DMS79 (cell line): ENCODE measurements at regions not wholly inside any gene's neighbourhood (a gene's known extent, or its start where the extent isn't known, plus 50 kb on each side); places are given as distances from the start of the nearest gene placed in this dataset.
"Not testable (repeated sequence)": the region's sequence is repeated elsewhere in the genome, so short reads cannot be mapped to it uniquely, and the experiment has no call there.

ENCODE experiments used
- DNase-seq: peaks from one replicate; lab custom pipeline; 2025; lab: John Stamatoyannopoulos, UW

DNA sequence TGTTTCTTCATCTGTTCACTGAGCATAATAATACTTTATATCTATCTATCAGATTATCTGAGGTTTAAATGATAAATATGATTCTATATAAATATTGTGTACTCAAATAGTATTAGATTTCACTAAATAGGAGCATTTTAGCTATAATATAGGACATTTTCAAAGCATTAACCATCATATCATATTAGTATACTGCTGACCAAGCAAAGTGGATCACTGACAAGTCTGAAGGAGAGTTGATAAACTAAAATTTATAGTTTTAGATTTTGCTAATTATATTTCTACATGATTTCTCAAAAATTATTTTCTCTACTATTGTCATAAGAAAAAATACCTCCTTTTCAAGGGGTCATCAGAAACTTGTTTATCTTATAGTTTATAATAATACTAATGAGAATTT is 937.8 kb upstream of the LRATD1 start:
- no peak for DNase-seq

GRCh38 chr2:13696601-13697000 is 935.9 kb upstream of the LRATD1 start:
- no peak for DNase-seq

- DNase-seq = no peak
Measured at GRCh38 chr2:13698847-13699246, 933.7 kb upstream of the LRATD1 start.

- DNase-seq = not testable (repeated sequence)
Measured at GRCh38 chr2:13699939-13700338, 932.6 kb upstream of the LRATD1 start.

GRCh38 chr2:13711154-13711553 is 921.4 kb upstream of the LRATD1 start:
- no peak for DNase-seq

DNA sequence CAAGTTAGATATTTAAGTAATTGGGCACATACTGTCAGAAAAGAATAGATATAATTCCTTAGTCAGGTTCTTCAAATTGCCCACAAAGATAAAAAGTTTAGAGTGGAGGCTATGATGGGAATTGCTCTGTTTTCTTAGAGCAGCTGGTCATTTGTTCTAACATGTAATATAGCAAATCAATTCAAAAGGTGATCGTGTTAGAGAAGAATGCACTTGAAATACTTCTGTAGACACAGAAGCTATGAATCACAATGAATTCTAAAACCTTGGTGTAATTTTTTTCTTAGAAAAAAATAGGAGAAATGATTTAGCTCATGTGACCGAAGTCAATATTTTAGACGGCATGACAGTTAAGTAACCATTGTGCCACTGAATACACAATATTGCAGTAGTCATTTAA is 918.1 kb upstream of the LRATD1 start:
- DNase-seq = no peak

DNA sequence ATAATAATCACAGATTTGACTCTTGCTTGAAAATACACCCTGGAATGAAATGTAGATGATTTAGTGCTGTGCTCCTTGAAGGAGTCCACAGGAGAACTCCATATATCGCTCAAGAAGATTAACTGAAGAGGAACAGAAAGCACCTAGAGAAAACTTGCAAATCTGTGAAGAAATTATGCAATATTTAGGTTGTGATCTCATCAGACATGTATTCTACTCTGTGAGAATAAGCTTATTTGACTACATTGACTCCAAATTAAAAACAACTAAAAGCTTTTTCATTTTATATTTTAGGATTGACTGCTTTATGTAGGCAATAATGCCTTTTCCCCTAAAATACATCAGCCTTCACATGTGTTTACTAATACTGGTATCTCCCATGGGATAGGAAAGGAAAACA is 906.6 kb upstream of the LRATD1 start:
- no peak for DNase-seq

DNA sequence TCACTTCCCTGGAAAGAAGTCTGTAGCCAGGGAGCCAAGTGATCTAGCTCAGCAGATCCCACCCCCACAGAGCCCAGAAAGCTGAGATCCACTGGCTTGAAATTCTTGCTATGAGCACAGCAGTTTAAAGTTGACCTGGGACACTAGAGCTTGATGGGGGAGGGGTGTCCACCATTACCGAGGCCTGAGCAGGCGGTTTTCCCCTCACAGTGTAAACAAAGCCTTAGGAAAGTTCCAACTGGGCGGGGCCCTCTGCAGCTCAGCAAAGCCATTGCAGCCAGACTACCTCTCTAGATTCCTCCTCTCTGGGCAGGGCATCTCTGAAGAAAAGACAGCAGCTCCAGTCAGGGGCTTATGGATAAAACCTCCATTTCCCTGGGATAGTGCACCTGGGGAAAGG is 887.2 kb upstream of the LRATD1 start:
- no peak for DNase-seq

GRCh38 chr2:13751955-13752354 is 880.6 kb upstream of the LRATD1 start:
- DNase-seq = no peak

DNA sequence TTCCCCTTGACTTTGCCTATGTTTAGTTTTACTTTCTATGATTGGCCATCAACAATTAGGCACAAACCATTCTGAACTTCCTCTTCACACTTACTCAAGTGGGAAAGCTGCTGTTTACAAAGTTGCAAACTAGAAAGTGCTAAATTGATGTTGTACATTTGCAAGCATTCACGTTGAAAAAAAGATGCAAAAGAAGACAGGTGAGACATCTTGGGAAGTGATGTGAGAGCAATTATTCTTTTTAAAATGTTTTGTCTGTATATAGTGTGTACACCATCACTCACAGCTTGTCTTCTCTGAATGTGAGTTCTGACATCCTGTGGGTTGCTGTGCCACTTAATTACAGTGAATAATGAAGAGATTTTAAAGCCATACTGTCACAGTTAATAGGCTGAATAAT is 874.1 kb upstream of the LRATD1 start:
- DNase-seq = no peak

DNA sequence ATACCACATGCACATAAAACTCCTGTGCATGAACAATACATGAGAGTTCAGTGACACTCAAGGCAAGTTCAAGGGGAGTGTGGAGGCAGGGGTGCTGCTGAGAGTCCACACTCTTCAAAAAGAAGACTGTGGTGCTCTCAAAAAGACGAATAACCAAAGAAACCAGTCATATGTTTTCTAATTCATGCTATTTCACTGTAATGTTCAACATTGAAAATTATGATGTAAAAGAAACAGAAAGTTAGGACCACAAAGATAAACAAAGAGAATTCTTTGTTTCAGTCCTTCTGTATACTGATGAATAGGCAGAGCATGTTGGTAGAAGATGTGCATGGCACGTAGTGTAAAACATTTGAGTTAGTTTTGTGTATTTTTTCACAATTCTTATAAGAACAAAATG is 864.2 kb upstream of the LRATD1 start:
- DNase-seq = no peak

DNA sequence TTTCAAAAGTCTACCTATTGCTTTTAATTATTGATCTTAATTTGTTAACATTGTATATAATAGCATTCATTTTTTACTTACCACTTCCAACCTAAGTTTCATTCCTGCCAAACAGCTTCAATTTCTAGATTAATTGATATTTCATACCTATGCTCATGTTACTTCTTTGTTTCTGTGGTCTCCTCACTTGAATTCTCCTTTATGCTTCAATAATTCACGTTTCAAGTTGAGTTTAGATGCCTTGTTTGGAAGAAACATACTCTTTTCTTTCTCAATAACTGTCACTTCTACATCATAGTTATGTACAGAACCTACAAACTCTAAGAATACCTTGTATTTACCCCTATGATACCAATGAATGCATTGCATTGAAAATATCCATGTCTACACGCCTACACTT is 862.2 kb upstream of the LRATD1 start:
- DNase-seq = no peak

DNA sequence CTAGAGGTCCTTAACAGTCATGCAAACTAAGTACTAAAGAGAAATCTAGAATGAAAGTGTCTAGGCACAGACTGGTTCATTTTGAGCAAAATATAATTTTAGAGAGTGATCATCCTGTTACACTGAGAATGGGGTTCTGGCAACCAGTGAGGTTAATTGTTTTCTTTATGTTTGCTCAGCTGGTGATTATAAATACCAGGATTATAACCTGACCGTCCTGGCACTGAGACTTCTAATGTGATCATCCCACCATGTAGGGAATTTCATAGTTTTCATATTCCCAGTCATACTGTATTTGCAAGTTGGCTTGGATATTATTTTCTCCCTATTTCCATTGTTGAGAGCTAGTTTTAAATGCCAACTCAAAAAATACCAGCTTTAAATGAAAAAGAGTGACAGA is 852.5 kb upstream of the LRATD1 start:
- DNase-seq = no peak

DNA sequence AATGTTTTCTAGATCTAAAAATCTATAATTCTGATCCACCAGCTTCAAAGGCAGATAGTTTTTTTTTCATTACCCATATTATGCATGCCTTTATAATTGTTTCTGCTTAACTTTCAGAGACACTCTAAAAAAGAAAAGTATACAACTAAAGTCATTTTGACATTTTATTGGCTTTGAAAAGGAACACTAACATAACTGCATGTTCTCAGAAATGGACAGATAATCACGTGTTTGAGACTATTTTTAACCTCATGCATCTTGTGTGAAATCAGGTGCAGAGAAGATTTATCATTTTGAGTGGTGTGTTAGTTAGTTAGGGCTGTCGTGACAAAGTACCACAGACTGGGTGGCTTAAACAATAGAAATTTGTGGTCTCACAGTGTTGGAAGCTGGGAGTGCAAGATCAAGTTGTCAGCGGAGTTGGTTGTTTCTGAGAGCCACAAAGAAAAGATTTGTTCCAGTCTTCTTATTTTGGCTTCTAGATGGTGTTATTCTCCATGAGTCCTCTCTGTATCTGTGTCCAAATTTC is 841.4 kb upstream of the LRATD1 start:
- no peak for DNase-seq

DNA sequence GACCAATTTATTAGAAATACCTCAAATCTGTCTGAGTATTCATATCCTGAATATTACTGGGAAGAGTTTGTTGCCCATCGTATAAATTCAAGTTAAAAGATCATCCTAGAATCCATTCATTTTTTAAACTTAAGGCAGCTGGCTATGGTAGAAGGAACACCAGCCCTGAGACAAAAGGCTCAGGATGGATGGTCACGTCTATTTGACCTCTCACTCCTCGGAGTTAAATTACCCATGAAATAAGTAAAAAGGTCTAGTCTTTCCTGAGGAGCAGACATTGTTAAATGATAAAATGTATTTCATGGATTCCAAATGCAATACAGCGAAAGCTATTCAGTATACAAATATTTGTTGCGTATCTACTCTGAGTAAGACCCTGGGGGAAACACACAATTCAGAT is 826.0 kb upstream of the LRATD1 start:
- no peak for DNase-seq

DNA sequence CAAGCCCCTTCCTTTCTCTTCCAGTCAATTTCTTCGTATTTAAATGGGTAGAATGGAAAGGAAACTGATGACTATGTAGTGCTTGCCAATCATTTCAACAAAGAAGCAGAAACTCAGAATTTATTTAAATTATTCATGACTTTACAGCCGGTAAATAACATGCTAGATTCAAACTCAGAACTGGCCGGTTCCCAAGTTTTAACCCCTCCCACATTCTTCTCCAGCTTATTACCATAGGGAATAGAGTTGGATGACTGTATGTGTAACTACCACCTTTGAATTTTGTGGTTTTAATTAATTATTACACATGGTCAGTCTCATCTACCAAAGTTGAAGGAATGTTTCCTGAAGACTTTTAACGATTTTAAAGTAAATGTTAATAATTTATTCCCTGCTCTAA is 819.3 kb upstream of the LRATD1 start:
- no peak for DNase-seq

GRCh38 chr2:13818002-13818401 is 814.5 kb upstream of the LRATD1 start:
- DNase-seq = no peak

GRCh38 chr2:13819896-13820295 is 812.6 kb upstream of the LRATD1 start:
- no peak for DNase-seq

GRCh38 chr2:13821255-13821880 is 811.1 kb upstream of the LRATD1 start:
- DNase-seq = no peak

- DNase-seq = no peak
Measured at GRCh38 chr2:13822365-13822764, 810.2 kb upstream of the LRATD1 start.

GRCh38 chr2:13826314-13826853 is 806.1 kb upstream of the LRATD1 start:
- DNase-seq = no peak

DNA sequence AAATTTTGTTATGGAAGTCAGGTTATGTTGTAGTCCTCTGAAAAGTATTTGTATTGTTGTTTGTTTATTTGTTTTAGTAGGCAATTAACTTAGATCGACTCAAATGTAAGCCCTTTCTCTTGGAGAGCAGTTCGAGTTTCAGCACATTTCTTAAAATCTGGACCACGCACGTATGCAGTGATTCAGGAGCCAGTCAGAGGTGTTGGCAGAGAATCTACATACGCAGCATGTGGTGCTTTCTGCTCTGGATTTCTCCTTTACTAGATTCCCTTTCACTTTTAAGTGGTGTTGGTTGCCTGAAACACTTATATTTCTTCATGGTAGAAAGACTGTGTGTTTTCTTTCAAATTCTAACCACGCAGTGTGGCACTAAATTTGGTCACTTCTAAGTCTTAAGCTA is 773.9 kb upstream of the LRATD1 start:
- no peak for DNase-seq

DNA sequence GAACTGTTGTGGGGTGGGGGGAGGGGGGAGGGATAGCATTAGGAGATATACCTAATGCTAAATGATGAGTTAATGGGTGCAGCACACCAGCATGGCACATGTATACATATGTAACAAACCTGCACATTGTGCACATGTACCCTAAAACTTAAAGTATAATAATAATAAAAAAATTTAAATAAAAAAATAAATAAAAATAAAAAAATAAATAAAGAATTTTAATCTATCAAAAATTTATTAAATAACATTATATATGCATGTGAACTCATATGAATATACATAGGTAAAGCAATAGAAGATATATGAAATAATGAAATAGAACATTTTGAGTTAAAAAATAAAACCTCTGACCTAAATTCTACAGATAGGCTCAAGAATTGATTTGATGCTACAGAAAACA is 764.2 kb upstream of the LRATD1 start:
- not testable (repeated sequence) for DNase-seq

GRCh38 chr2:13876491-13877037 is 756.0 kb upstream of the LRATD1 start:
- DNase-seq = no peak
